GM18498 (cell line): ENCODE measurements at regions not wholly inside any gene's neighbourhood (a gene's known extent, or its start where the extent isn't known, plus 50 kb on each side); places are given as distances from the start of the nearest gene placed in this dataset.
A peak's percentile ranks its signal among the peaks of the same experiment; 100 is the strongest.

ENCODE experiments used
- ATAC-seq: cut with Tn5 transposase; IDR thresholded peaks from one replicate; pipeline ENCODE4 v1.9.1; 2021; ENCODE audit warnings: mild to moderate bottlenecking, moderate library complexity; ENCODE audit not compliant: unreplicated experiment

GRCh38 chr2:191601060-191601459 lies 76.9 kb upstream of the NABP1 start:
- ATAC-seq = no peak

DNA sequence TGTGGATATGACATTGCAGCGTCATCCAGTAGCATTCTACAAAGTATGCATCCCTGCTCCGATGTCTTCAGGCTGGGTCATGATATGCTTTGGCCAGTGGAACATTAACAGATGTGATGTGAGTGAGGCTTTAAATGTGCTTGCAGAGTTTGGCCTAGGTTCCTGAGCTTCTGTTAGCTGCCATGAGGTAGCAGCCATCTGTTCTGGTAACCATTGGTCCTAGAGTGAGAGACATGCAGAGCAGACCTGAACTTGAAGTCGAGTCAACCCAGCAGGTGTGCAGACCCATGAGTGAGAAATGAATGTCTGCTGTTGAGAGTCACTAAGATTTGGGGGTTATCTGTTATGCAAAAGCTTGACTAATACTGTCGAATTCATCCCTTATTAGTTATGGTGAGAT lies 73.8 kb upstream of the NABP1 start:
- no peak for ATAC-seq

DNA sequence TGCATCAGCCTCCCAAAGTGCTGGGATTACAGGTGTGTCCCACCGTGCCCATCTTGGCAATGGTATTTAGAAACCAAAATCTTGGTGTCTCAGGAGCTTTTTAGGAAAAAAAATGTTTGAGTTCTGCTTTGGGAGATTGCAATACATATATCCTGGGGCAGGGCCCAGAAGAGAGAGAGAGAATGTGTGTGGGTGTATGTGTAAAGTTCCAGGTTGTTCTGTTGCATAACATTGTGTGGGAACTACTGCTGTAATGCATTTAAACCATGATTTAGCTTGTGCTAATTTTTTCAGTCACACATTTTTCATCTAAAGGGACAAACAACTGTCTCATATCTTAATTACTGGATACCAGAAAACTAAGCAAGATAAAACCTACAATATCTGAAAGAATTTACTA lies 70.8 kb upstream of the NABP1 start:
- ATAC-seq = no peak

GRCh38 chr2:191610756-191611155 lies 67.2 kb upstream of the NABP1 start:
- ATAC-seq = no peak

- ATAC-seq = peak; percentile 99
These were observed 66.3 kb upstream of the NABP1 start for GRCh38 chr2:191611614-191612013.

- no peak for ATAC-seq
These were observed 65.4 kb upstream of the NABP1 start for GRCh38 chr2:191612496-191612895.

- ATAC-seq = no peak
These were observed 63.2 kb upstream of the NABP1 start for GRCh38 chr2:191614759-191615158.

DNA sequence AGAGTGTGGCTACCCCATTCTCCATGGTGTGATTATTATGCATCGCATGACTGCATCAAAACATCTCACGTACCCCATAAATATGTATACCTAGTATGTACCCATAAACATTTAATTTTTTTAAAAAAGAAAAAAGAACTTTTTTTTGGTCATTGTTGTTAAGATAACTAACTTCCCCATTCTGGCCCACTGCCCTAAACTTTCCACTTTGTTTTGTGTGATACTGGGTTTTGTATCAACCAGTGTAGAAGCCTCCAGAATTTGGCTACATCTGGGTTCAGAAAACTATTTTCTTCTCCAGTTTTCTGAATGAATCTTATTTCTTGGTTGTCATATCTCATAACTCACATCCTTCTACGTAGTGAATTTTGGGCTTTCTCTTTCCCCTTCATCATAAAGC lies 62.3 kb upstream of the NABP1 start:
- ATAC-seq = no peak

GRCh38 chr2:191617575-191617974 lies 60.4 kb upstream of the NABP1 start:
- peak; percentile 92 for ATAC-seq

DNA sequence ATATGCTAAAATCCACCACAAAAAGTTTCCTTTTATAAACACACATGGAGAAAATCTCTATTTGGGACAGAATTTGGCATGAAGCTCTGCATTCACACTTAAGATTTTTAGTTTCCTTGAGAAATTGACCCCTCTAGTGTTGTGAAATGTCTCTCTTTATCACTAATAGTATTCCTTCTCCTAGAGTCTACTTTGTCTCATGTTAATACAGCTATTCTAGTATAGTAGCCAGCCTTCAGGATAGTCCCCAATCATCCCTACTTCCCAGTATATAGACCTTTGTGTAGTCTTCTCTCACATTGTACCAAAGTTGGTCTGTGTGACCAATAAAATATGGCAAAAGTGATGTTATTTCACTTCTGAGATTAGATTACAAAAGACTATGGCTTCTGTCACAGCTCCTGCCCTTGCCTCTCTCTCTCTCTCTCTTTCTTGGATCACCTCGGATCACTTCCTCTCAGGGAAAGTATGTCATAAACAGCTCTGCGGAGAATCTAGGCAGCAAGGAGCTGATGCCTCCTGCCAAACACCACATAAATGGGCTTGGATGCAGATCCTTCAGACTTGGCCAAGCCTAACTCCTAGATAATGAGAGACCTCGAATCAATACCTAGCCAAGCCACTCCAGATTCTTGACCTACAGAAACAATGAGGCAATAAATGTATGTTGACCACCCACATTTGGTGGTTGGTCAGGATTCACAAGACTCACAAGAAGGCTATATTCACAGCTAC lies 59.7 kb upstream of the NABP1 start:
- ATAC-seq = peak; percentile 21

GRCh38 chr2:191618786-191619185 lies 59.1 kb upstream of the NABP1 start:
- ATAC-seq = no peak

DNA sequence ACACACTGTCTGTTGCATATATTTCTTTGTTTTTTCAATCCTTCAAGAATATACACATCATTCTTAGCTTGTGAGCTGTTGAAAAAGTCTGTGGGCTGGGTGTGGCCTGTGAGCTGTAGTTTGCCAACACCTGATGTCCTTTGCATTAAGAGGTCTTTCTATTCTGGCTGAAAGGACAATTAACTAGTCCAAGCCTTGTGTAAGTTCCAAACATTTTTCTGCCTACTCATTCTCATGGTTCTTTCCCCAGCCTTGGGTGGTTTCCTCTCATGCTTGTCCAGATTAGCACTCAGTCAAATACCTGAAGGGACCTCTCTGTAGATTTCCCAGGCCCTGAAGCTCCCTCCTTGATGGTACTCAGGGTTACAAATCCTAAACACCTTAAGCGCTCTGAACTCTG lies 57.8 kb upstream of the NABP1 start:
- ATAC-seq = no peak

DNA sequence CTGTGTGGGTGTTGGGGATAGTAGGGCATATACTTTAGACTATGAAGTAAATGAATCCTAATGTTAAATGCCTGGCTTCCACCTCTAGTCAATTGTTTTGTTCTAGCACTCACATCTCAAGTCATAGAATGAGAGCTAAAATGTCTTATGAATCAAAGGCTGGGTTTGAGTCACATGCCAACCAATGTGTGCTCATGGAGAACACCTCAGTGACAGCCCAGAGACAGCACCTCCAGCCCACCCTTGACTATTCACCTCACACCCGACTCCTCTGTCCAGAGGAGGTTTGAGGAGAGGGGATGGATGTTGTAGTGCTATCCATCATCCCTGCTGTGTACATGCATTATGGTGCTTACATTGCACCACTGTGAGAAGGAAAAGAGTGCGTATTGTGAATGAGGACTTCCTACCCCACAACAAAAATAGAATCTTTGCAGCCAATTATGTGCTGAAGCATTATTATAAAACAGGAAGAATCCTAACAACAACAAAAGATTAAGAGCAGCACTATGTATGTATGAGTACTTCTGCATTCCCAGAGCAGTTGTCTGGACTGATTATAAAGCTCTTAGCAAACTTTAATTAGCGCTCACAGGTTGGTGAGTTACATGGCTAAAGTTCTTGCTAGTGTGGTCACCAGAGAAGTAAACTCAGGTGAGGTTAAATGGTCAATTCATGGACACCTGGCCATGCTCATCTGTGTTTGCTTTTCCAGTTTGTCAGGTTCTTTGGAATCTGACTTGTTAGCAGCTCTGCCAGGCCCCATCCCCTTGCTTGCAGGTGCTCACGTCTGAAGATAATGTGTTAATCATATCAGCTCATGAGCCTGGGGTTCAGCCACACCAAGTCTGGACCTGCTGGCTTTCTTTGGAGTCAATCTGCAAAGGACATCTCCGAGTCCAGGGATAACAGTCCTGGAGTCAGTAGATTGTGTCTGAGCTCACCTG lies 55.3 kb upstream of the NABP1 start:
- no peak for ATAC-seq

- peak; percentile 66 for ATAC-seq
These were observed 52.9 kb upstream of the NABP1 start for GRCh38 chr2:191625016-191625415.

DNA sequence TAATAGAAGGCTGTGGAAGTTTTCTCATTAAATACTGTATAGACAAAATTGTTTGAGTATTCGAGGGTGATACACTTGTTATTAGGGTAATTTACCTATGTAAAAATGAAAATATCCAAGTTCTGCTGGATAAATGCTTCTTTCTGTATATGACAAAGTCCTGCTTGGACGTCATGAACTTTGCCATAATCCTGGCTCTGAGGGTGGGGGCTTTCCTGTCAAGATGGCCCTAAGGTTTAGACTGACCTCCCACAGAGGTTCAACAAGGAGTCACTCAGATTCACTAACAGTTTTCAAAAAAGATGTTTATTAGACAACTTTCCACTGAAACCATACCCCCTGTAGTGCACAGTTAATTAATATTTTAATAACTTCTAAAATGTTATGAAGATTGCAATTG lies 52.5 kb upstream of the NABP1 start:
- ATAC-seq = no peak

DNA sequence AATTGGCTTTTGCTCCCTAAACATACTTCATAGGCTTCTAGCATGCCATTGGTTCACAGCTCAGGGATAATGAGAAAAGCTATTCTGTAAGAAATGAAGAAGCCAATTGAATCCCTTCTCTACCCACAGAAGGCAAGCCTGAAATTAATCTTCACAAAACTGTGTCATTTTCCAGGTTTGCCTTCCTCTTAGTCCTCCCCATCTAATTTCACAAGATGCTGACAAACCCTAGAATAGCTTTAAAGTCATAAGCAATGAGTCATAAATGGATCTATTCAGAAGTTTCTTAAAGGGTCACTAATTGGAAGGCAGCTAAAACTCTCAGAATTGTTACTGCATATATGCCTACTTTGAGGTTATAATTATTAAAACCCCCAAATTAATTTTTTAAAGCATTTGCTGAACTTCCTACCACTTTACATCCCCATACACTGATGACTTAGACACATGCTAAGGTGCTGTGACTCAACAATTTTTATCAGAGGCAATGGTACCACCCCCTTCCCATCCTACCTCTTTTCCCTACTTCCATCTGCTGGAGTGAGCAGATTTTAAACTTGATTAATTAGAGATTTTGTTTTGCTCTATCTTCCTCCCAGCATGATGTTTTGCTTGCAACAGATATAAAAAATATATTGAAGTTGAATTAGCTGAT lies 51.3 kb upstream of the NABP1 start:
- no peak for ATAC-seq

GRCh38 chr2:191627518-191627917 lies 50.4 kb upstream of the NABP1 start:
- no peak for ATAC-seq
